K562 (cell line): ENCODE measurements at regions not wholly inside any gene's neighbourhood (a gene's known extent, or its start where the extent isn't known, plus 50 kb on each side); places are given as distances from the start of the nearest gene placed in this dataset.

Source experiments
- CHD7 ChIP-seq: fragments of 200-600 bp; sonication (generic); IDR thresholded peaks from one replicate; pipeline ENCODE4 v1.6.1; 2012; ENCODE audit warnings: mild to moderate bottlenecking, low read depth, low read length, inconsistent platforms
- ETV5 ChIP-seq: sonication (generic); formaldehyde crosslinking; IDR thresholded peaks from 2 replicates; pipeline ENCODE4 v1.4.0; 2020; ENCODE audit warnings: low read depth, mild to moderate bottlenecking, missing genetic modification reagents
- FUS ChIP-seq: fragments of 200-400 bp; formaldehyde crosslinking; optimal IDR thresholded peaks from 2 replicates; pipeline ENCODE3; 2017; ENCODE audit warnings: low read depth, low read length
- MTA3 ChIP-seq: fragments of 450-650 bp; formaldehyde crosslinking; IDR thresholded peaks from 2 replicates; pipeline ENCODE4 v1.6.1; 2017; ENCODE audit warnings: mild to moderate bottlenecking, borderline replicate concordance
- NFIC ChIP-seq: fragments of 450-650 bp; IDR thresholded peaks from 2 replicates; pipeline ENCODE4 v1.6.1; 2017; ENCODE audit warnings: mild to moderate bottlenecking, inconsistent platforms
- RAD51 ChIP-seq: fragments of 450-650 bp; IDR thresholded peaks from 2 replicates; pipeline ENCODE4 v1.7.1; 2016; ENCODE audit warnings: low read depth, mild to moderate bottlenecking, borderline replicate concordance
- TF ChIP-seq, protein P1 (sequence below), 2 experiments: fragments of 450-650 bp; formaldehyde crosslinking in 1 of 2; IDR thresholded peaks; 2 replicates each; pipeline versions ENCODE4 v1.4.0 to v1.6.1; 2014 to 2020; ENCODE audit warnings: mild to moderate bottlenecking in 2 of 2, borderline replicate concordance in 1 of 2, low read depth in 1 of 2

- TF ChIP-seq CHD7, result no peak
- TF ChIP-seq, protein P1, sequence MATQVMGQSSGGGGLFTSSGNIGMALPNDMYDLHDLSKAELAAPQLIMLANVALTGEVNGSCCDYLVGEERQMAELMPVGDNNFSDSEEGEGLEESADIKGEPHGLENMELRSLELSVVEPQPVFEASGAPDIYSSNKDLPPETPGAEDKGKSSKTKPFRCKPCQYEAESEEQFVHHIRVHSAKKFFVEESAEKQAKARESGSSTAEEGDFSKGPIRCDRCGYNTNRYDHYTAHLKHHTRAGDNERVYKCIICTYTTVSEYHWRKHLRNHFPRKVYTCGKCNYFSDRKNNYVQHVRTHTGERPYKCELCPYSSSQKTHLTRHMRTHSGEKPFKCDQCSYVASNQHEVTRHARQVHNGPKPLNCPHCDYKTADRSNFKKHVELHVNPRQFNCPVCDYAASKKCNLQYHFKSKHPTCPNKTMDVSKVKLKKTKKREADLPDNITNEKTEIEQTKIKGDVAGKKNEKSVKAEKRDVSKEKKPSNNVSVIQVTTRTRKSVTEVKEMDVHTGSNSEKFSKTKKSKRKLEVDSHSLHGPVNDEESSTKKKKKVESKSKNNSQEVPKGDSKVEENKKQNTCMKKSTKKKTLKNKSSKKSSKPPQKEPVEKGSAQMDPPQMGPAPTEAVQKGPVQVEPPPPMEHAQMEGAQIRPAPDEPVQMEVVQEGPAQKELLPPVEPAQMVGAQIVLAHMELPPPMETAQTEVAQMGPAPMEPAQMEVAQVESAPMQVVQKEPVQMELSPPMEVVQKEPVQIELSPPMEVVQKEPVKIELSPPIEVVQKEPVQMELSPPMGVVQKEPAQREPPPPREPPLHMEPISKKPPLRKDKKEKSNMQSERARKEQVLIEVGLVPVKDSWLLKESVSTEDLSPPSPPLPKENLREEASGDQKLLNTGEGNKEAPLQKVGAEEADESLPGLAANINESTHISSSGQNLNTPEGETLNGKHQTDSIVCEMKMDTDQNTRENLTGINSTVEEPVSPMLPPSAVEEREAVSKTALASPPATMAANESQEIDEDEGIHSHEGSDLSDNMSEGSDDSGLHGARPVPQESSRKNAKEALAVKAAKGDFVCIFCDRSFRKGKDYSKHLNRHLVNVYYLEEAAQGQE (IDR thresholded peaks at IDR 0.05; ENCODE audit: borderline replicate concordance), result no peak
- TF ChIP-seq, protein P1 (CRISPR knock-in tag; IDR thresholded peaks at IDR 0.05; ENCODE audit: low read depth), result no peak
- TF ChIP-seq NFIC, result no peak
- no peak for TF ChIP-seq MTA3
- TF ChIP-seq ETV5 (CRISPR knock-in tag), result no peak
- no peak for TF ChIP-seq RAD51
- TF ChIP-seq FUS, result no peak
Observed at GRCh38 chr6:82711105-82711827, 347.6 kb downstream of the TPBG start (continued).
